ENCODE measurements at regions not wholly inside any gene's neighbourhood (a gene's known extent, or its start where the extent isn't known, plus 50 kb on each side); places are given as distances from the start of the nearest gene placed in this dataset.

DNA sequence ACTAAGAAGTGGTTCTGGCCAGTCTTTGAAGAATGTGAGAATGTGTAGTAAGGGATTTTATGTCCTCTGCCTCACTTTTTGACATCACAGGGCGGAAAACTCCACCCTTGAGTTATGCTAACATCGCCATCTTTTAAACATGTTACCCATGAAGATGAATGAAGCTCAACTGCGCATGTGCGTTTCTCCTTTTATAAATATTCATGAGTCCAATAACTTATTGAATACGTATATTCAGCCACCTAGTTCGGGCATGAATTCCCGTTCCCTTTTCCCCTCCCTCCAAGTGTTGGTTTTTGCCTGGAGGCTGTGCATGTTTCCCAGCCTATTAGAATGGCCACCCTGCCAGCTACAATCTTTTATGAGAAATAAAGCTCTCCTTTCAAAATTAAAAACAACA is 51.7 kb upstream of the STPG2 start:
- no peak for TF ChIP-seq POLR2A (IDR thresholded peaks at IDR 0.05)
- TF ChIP-seq, protein P1, sequence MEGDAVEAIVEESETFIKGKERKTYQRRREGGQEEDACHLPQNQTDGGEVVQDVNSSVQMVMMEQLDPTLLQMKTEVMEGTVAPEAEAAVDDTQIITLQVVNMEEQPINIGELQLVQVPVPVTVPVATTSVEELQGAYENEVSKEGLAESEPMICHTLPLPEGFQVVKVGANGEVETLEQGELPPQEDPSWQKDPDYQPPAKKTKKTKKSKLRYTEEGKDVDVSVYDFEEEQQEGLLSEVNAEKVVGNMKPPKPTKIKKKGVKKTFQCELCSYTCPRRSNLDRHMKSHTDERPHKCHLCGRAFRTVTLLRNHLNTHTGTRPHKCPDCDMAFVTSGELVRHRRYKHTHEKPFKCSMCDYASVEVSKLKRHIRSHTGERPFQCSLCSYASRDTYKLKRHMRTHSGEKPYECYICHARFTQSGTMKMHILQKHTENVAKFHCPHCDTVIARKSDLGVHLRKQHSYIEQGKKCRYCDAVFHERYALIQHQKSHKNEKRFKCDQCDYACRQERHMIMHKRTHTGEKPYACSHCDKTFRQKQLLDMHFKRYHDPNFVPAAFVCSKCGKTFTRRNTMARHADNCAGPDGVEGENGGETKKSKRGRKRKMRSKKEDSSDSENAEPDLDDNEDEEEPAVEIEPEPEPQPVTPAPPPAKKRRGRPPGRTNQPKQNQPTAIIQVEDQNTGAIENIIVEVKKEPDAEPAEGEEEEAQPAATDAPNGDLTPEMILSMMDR (IDR thresholded peaks at IDR 0.05) = no peak
